HUES64 (cell line): ENCODE measurements at regions not wholly inside any gene's neighbourhood (a gene's known extent, or its start where the extent isn't known, plus 50 kb on each side); places are given as distances from the start of the nearest gene placed in this dataset.
"Not testable (repeated sequence)": the region's sequence is repeated elsewhere in the genome, so short reads cannot be mapped to it uniquely, and the experiment has no call there.

Source experiments
- H3K27ac ChIP-seq: 2 replicates; pipeline ENCODE4 v1.7.0; 2013; ENCODE audit warnings: low read depth, low read length, inconsistent platforms
- H3K27me3 ChIP-seq: 2 replicates; pipeline ENCODE4 v1.6.1; 2013; ENCODE audit warnings: mild to moderate bottlenecking, low read length; ENCODE audit not compliant: insufficient read depth
- H3K36me3 ChIP-seq: 2 replicates; pipeline ENCODE4 v1.6.1; 2013; ENCODE audit warnings: mild to moderate bottlenecking, low read length; ENCODE audit not compliant: insufficient read depth
- H3K4me1 ChIP-seq: 2 replicates; pipeline ENCODE4 v1.6.1; 2013; ENCODE audit warnings: mild to moderate bottlenecking, low read length, moderate library complexity; ENCODE audit not compliant: insufficient read depth
- H3K4me3 ChIP-seq: 2 replicates; pipeline ENCODE4 v1.5.1; 2013; ENCODE audit warnings: mild to moderate bottlenecking, low read length, moderate library complexity
- H3K9ac ChIP-seq: 2 replicates; pipeline ENCODE4 v1.6.1; 2013; ENCODE audit warnings: mild to moderate bottlenecking, low read depth, low read length
- H3K9me3 ChIP-seq: 2 replicates; pipeline ENCODE4 v1.6.1; 2013; ENCODE audit warnings: low read depth, low read length; ENCODE audit not compliant: insufficient read depth
- WGBS: fragments of 150-250, 120-280 bp; methylation state at CpG from one replicate; pipeline ENCODE4 v1.1.7; 2013; ENCODE audit warnings: missing lambda C conversion rate; 5-methylcytosine and 5-hydroxymethylcytosine counted together

DNA sequence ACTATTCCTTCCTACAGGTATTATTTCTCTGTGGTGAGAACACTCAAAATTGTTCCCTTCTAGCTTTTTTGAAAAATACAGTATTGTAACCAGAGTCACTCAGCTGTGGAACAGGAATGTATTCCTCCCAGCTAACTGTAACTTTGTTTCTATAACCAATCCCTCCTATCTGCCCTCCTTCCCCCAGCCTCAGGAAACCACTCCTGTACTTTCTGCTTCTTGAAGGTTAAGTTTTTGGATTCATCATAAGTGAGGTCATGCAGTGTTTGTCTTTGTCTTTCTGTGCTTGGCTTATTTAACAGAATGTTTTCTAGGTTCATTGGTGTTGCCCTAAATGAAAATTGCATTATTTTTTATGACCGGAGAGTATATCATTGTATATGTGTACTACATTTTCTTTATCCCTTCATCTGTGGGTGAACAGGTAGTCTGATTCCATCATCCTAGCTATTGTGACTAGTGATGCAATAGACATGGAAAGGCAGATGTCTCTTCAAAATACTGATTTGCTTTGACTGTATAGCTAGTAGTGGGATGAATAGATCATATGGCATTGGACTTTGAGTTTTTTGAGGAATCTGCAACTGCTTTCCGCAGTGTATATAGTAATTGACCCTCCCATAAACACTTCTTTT is 112.9 kb upstream of the GRK3 start:
- no CpG with 5 or more reads among the region's 2 CpGs for whole genome bisulfite sequencing

DNA sequence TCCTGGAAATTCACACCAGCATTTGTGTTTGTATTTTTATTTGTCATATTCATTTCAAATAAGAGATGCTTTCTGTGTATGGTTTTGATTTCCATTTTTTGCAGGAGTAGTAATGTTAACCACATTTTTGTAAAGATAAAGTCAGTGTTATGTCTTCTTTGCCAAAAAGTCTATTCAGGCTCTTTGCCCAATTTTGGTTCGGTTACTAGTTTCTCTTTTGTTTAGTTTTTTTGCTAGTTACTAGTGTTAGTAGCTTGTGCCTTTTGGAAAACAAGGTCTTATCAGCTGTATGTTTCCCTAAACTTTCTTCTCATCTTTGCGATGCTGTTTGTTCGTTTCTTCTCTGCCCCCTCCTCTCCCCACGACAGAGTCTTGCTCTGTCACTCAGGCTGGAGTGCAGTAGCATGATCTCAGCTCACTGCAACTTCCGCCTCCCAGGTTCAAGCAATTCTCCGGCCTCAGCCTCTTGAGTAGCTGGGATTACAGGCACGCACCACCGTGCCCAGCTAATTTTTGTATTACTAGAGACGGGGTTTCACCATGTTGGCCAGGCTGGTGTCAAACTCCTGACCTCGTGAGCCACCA is 112.3 kb upstream of the GRK3 start:
- no peak overlapping the region for H3K4me3 ChIP-seq
- no peaks in the 10 kb centered on the region for H3K27me3 ChIP-seq
- no peaks in the 10 kb centered on the region for H3K9me3 ChIP-seq
- H3K36me3 ChIP-seq, result peaks cover 22% of the 10 kb centered on the region
- peaks cover 11% of the 10 kb centered on the region for H3K4me1 ChIP-seq
- H3K9ac ChIP-seq, result no peak overlapping the region
- 89% methylated on average over 10 of the region's 10 CpGs for WGBS
- no peak overlapping the region for H3K27ac ChIP-seq

More for the DNA sequence above, 112.9 kb upstream of the GRK3 start:
- H3K27me3 ChIP-seq, result no peaks in the 10 kb centered on the region
- H3K4me3 ChIP-seq, result no peak overlapping the region
- no peaks in the 10 kb centered on the region for H3K9me3 ChIP-seq
- H3K9ac ChIP-seq, result no peak overlapping the region
- no peak overlapping the region for H3K27ac ChIP-seq
- peaks cover 19% of the 10 kb centered on the region for H3K36me3 ChIP-seq
- peaks cover 11% of the 10 kb centered on the region for H3K4me1 ChIP-seq

DNA sequence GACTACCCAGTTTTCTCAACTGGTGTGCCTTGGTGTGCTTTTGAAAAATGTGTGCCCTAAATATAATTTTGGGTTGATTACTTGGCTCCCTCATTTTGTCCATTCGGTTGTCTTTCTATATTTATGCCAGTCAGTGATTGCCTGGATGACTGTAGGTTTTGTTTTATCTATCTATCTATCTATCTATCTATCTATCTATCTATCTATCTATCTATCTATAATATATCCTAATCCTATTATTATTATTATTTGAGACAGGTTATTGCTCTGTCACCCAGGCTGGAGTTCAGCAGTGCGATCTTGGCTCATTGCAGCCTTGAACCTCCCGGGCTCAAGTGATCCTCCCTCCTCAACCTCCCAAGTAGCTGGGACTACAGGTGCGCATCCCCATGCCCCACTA is 111.4 kb upstream of the GRK3 start:
- H3K27ac ChIP-seq, result no peak overlapping the region
- H3K27me3 ChIP-seq, result no peaks in the 10 kb centered on the region
- 92% methylated on average over 2 of the region's 4 CpGs for WGBS
- peaks cover 7% of the 10 kb centered on the region for H3K4me1 ChIP-seq
- no peak overlapping the region for H3K9ac ChIP-seq
- peaks cover 24% of the 10 kb centered on the region for H3K36me3 ChIP-seq
- no peaks in the 10 kb centered on the region for H3K9me3 ChIP-seq
- no peak overlapping the region for H3K4me3 ChIP-seq

DNA sequence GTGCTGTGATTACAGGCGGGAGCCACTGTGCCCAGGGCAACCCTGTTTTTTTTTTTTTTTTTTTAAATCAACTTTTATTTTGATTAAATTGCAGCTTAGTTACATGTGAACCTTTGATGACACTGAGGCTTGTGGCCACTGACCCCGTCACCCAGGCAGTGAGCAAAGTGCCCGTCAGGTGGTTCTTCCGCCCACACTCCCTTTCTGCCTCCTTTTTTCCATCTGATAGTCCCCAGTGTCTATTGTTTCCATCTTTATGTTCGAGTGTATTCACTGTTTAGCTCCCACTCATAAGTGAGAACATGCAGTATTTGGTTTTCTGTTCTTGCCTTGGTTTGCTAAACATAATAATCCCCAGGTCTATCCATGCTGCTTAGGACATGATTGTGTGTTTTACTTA is 110.9 kb upstream of the GRK3 start:
- no peak overlapping the region for H3K27ac ChIP-seq
- no peak overlapping the region for H3K4me3 ChIP-seq
- no peak overlapping the region for H3K9ac ChIP-seq
- WGBS, result 92% methylated on average over 5 of the region's 5 CpGs
- no peaks in the 10 kb centered on the region for H3K27me3 ChIP-seq
- H3K36me3 ChIP-seq, result peaks cover 25% of the 10 kb centered on the region
- peaks cover 7% of the 10 kb centered on the region for H3K4me1 ChIP-seq
- H3K9me3 ChIP-seq, result no peaks in the 10 kb centered on the region

DNA sequence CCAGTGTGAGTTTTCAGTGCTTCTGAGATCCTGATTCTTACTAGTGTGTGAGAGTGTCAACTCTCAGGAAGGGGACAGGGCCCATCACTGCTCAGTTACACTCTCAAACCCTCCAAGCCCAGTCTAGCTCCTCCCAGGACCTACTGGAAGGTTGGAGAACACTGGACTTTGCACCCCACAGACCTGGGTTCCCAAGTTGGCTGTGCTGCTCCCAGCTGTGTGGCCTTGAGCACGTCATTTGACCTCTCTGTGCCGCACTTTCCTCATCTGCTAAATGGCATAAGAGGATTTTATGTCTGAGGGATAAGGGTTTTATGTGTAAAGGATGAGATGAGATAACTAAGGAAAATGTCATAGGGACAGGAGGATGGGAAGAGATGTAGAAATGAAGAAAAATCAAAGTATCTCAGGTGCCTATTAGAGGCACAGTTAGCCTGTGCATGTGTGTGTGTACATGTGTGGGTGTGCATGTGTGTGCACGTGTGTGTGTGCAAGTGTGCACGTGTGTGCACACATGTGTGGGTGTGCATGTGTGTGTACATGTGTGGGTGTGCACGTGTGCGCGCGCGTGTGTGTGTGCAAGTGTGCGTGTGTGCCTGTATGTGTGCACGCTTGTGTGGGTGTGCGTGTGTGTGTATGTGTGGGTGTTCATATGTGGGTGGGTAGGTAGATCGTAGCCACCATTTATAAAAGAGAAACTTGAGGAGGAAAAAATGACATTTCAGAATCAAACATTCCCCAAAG is 108.0 kb upstream of the GRK3 start:
- not testable (repeated sequence) for H3K9ac ChIP-seq, H3K27ac ChIP-seq, H3K4me1 ChIP-seq, H3K4me3 ChIP-seq, H3K9me3 ChIP-seq, H3K27me3 ChIP-seq
- peaks cover 54% of the 10 kb centered on the region for H3K36me3 ChIP-seq
- WGBS, result 91% methylated on average over 12 of the region's 13 CpGs

DNA sequence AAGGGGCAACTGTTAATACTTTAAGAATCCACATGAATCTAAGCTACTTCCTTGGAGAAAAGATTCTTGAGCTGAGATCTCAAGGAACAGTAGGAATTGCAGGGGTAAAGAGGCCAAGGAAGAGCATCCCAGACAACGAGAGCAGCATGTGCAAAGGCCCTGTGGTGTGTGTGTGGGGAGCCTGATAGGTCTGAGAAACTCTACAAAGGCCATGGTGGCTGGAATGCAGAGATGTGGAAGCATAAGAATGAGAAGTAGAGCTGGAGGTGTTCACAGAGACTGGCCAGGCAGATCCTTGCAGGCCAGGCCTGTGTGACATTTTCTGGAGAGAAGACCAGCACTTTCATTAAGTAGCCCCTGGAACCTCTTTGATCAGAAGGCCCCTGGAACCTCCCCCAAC is 105.8 kb upstream of the GRK3 start:
- not testable (repeated sequence) for H3K9ac ChIP-seq, H3K4me1 ChIP-seq, H3K4me3 ChIP-seq, H3K27ac ChIP-seq, H3K9me3 ChIP-seq, H3K27me3 ChIP-seq
- H3K36me3 ChIP-seq, result peaks cover 50% of the 10 kb centered on the region
- 95% methylated on average over 1 of the region's 1 CpG for WGBS

DNA sequence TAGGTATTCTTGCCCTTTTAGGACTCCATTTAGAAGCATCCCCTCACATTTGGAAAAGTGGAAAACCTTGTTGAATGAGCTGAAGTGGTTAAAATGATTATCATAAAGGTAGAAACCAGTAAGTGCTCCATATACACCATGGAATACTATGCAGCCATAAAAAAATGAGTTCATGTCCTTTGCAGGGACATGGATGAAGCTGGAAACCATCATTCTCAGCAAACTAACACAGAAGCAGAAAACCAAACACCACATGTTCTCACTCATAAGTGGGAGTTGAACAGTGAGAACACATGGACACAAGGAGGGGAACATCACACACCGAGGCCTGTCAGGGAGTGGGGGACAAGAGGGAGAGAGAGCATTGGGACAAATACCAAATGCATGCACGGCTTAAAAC is 103.8 kb upstream of the GRK3 start:
- not testable (repeated sequence) for H3K27ac ChIP-seq, H3K4me1 ChIP-seq, H3K9me3 ChIP-seq, H3K9ac ChIP-seq, H3K4me3 ChIP-seq, H3K27me3 ChIP-seq
- 95% methylated on average over 2 of the region's 2 CpGs for WGBS
- peaks cover 42% of the 10 kb centered on the region for H3K36me3 ChIP-seq

DNA sequence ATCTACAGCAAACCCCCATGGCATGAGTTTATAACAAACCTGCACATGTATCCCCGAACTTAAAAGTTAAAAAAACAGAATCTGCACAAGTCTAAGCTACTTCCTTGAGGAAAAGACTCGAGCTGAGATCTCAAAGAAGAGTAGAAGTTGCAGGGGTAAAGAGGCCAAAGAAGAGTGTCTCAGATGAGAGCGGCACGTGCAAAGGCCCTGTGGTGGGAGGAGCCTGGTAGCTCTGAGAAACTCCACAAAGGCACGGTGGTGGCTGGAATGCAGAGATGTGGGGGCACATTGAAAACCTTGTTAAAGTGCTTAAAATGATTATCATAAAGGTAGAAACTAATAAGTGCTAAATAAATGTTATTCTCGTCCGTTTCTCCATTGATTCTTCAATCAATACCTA is 103.2 kb upstream of the GRK3 start:
- no peaks in the 10 kb centered on the region for H3K4me1 ChIP-seq
- WGBS, result 94% methylated on average over 5 of the region's 7 CpGs
- no peaks in the 10 kb centered on the region for H3K27me3 ChIP-seq
- no peak overlapping the region for H3K9ac ChIP-seq
- H3K9me3 ChIP-seq, result no peaks in the 10 kb centered on the region
- H3K27ac ChIP-seq, result no peak overlapping the region
- peaks cover 48% of the 10 kb centered on the region for H3K36me3 ChIP-seq
- no peak overlapping the region for H3K4me3 ChIP-seq

DNA sequence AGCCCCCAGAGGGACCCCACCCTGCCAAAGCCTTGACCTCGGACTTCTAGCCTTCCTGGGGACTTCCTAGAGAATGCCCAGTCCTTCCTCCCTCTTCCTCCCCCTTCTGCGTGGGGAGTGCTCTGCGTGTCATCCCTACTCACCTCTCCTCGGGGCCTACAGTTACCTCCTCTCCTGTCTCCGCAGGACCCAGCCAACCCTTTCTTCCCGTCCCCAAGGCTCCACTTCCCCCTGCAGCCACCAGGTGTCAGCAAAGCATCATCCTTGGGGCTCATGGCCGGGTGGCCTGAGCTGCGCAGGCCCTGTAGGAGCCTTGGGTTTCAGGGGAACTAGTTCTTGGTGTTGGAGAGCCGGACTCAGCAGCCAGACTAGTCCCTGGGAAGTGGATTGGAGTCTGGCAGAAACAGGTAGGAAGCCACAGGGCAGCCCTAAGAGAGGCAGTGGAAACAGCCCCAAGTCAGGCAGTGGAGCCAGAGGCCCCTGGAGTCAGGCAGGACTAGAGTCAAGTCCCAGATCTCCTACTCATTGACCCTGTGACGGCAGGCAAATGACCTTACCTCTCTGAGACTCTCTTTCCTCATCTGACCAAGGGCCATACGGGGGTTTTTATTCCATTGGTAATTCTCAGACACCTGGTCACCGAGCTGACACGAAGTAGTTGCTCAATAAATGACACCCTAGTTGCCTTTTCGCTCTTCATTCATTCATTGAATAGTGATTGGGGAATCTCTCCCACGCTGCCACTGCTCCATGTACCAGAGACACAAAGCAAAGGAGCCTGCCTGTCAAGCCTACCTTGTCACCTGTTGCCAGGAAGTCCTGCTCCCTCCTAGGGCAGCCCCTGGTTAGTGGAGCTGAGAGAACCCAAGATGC is 101.8 kb upstream of the GRK3 start:
- H3K27me3 ChIP-seq, H3K27ac ChIP-seq, H3K4me3 ChIP-seq, H3K4me1 ChIP-seq, H3K9ac ChIP-seq, H3K9me3 ChIP-seq: not testable (repeated sequence)
- H3K36me3 ChIP-seq, result peaks cover 43% of the 10 kb centered on the region
- WGBS, result 44% methylated on average over 13 of the region's 15 CpGs

DNA sequence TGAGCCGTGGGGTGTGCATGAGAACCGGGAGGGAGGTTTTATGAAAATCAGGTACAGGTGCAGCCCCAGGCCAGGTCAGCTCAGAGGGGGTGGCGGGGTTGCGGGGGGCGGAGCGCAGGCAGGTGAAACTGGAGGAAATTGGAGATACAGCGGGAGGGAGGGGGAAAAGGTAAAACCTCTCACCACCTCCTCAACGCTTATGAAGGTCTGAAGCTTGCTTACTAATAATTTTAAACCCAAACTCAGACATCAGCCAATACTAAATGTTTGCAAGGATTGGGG is 101.2 kb upstream of the GRK3 start:
- H3K36me3 ChIP-seq, result peaks cover 43% of the 10 kb centered on the region
- H3K9me3 ChIP-seq, H3K27me3 ChIP-seq, H3K9ac ChIP-seq, H3K4me3 ChIP-seq, H3K27ac ChIP-seq, H3K4me1 ChIP-seq: not testable (repeated sequence)
- WGBS, result 95% methylated on average over 3 of the region's 8 CpGs

DNA sequence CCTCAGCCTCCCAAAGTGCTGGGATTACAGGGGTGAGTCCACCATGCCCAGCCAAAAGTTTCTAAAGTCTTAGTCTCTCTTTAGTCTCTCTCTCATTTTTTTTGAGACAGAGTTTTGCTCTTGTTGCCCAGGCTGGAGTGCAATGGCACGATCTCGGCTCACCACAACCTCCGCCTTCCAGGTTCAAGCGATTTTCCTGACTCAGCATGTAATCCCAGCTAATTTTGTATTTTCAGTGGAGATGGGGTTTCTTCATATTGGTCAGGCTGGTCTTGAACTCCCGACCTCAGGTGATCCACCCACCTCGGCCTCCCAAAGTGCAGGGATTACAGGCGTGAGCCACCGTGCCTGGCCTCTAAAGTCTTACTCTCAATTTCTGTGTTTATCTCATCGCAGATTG is 100.1 kb upstream of the GRK3 start:
- H3K27ac ChIP-seq, H3K4me3 ChIP-seq, H3K9me3 ChIP-seq, H3K9ac ChIP-seq, H3K4me1 ChIP-seq, H3K27me3 ChIP-seq: not testable (repeated sequence)
- peaks cover 34% of the 10 kb centered on the region for H3K36me3 ChIP-seq
- WGBS, result 91% methylated on average over 9 of the region's 9 CpGs
